HCT116 (cell line): ENCODE measurements at regions not wholly inside any gene's neighbourhood (a gene's known extent, or its start where the extent isn't known, plus 50 kb on each side); places are given as distances from the start of the nearest gene placed in this dataset.

Experiments used
- ATAC-seq: fragments of 200-7000 bp; cut with Tn5 transposase; 2 replicates; pipeline ENCODE4 v1.9.1; 2020; ENCODE audit warnings: mild to moderate bottlenecking, moderate library complexity
- BruUV-seq: library from RNA; stranded (reverse); fragments of 400-500 nt; replicated peaks from 2 replicates; lab custom pipeline; 2021; lab: Mats Ljungman, UMichigan
- CTCF ChIA-PET: fragments of 300-600 bp; sonication (Branson Sonifier 250); formaldehyde crosslinking; loops from one replicate; lab custom pipeline; 2021; ENCODE audit warnings: antibody characterized with exemption; lab: Charles Lee
- POLR2A ChIA-PET: fragments of 300-600, 350-600 bp; sonication (Branson Sonifier 250); formaldehyde crosslinking; loops from one replicate; lab custom pipeline; 2021; ENCODE audit warnings: antibody characterized with exemption; lab: Charles Lee
- RAD21 ChIA-PET, 2 experiments: fragments of 300-600 bp; sonication (Branson Sonifier 250); formaldehyde crosslinking; loops; one replicate each; lab custom pipeline; 2023; ENCODE audit warnings: low total read pairs in 2 of 2; ENCODE audit not compliant: uncharacterized antibody in 2 of 2, unreplicated experiment in 2 of 2, low non-redundant PET in 1 of 2; lab: Charles Lee
- DNase-seq: peaks from one replicate; pipeline ENCODE4 v3.0.0-alpha.2; 2010; ENCODE audit warnings: low read depth, low spot score
- H2AFZ ChIP-seq: fragments of 200-600 bp; shearing (Covaris generic), sonication (generic); 2 replicates; pipeline ENCODE4 v1.6.1; 2017; ENCODE audit warnings: low read depth, mixed run types, mixed read lengths, antibody characterized with exemption, low read length; ENCODE audit not compliant: poor library complexity, severe bottlenecking
- H3K27ac ChIP-seq: 2 replicates; pipeline ENCODE4 v1.5.1; 2012; ENCODE audit warnings: low read depth, low read length
- H3K27me3 ChIP-seq: fragments of 200-600 bp; sonication (generic); 2 replicates; pipeline ENCODE4 v1.6.1; 2016; ENCODE audit warnings: mixed run types, low read length, mixed read lengths; ENCODE audit not compliant: insufficient read depth
- H3K36me3 ChIP-seq, 2 experiments: fragments of 200-500 bp in 1 of 2; fragments of 200-600 bp in 1 of 2; sonication (Bioruptor generic) in 1 of 2; sonication (generic) in 1 of 2; 2 replicates each; pipeline versions ENCODE4 v1.5.1 to v1.6.1; 2014 to 2016; ENCODE audit warnings: low read length in 2 of 2, inconsistent platforms in 1 of 2, mixed read lengths in 1 of 2, mixed run types in 1 of 2; ENCODE audit not compliant: insufficient read depth in 2 of 2, control insufficient read depth in 1 of 2
- H3K4me1 ChIP-seq, 2 experiments: fragments of 200-600 bp in 1 of 2; sonication (generic) in 1 of 2; 2 replicates each; pipeline versions ENCODE4 v1.5.1 to v1.6.1; 2012 to 2017; ENCODE audit warnings: low read length in 2 of 2, inconsistent platforms in 1 of 2, mild to moderate bottlenecking in 1 of 2, mixed read lengths in 1 of 2, mixed run types in 1 of 2, moderate library complexity in 1 of 2; ENCODE audit not compliant: insufficient read depth in 2 of 2, control insufficient read depth in 1 of 2
- H3K4me2 ChIP-seq: fragments of 200-600 bp; sonication (generic); 2 replicates; pipeline ENCODE4 v1.6.1; 2017; ENCODE audit warnings: mixed run types, low read length, mixed read lengths
- H3K4me3 ChIP-seq, 2 experiments: fragments of 200-600 bp in 1 of 2; sonication (generic) in 1 of 2; replicated peaks in 1 of 2; 2 replicates each; pipeline ENCODE4 v1.5.1; 2011 to 2016; ENCODE audit warnings: low read length in 2 of 2, control low read depth in 1 of 2, low read depth in 1 of 2, mild to moderate bottlenecking in 1 of 2, mixed read lengths in 1 of 2, mixed run types in 1 of 2
- H3K79me2 ChIP-seq: fragments of 200-600 bp; sonication (generic); 2 replicates; pipeline ENCODE4 v1.6.1; 2017; ENCODE audit warnings: mild to moderate bottlenecking, mixed run types, low read length, moderate library complexity, mixed read lengths; ENCODE audit not compliant: insufficient read depth
- H3K9ac ChIP-seq: fragments of 200-600 bp; sonication (generic); 2 replicates; pipeline ENCODE4 v1.6.1; 2016; ENCODE audit warnings: low read length, mixed read lengths
- H3K9me2 ChIP-seq: fragments of 200-600 bp; sonication (generic), shearing (Covaris generic); 2 replicates; pipeline ENCODE4 v1.6.1; 2017; ENCODE audit warnings: mixed run types, mild to moderate bottlenecking, moderate library complexity; ENCODE audit not compliant: insufficient read depth
- H3K9me3 ChIP-seq, 2 experiments: fragments of 200-500 bp in 1 of 2; fragments of 200-600 bp in 1 of 2; sonication (Bioruptor generic) in 1 of 2; sonication (generic) in 1 of 2; 2 replicates each; pipeline ENCODE4 v1.6.1; 2014 to 2017; ENCODE audit warnings: low read length in 2 of 2, mixed read lengths in 2 of 2, inconsistent platforms in 1 of 2, low read depth in 1 of 2, mild to moderate bottlenecking in 1 of 2, mixed run types in 1 of 2, moderate library complexity in 1 of 2; ENCODE audit not compliant: control insufficient read depth in 1 of 2, insufficient read depth in 1 of 2
- H4K20me1 ChIP-seq: fragments of 200-600 bp; sonication (generic), shearing (Covaris generic); 2 replicates; pipeline ENCODE4 v1.6.1; 2017; ENCODE audit warnings: mixed run types, mild to moderate bottlenecking, moderate library complexity; ENCODE audit not compliant: insufficient read depth
- CEBPB ChIP-seq: IDR thresholded peaks from 2 replicates; pipeline ENCODE4 v1.6.1; 2012; ENCODE audit warnings: low read depth
- ELF1 ChIP-seq: IDR thresholded peaks from 2 replicates; pipeline ENCODE4 v1.6.1; 2012; ENCODE audit warnings: low read depth, borderline replicate concordance
- EZH2phosphoT487 ChIP-seq: fragments of 200-600 bp; IDR thresholded peaks from 2 replicates; pipeline ENCODE4 v1.6.1; 2018; ENCODE audit warnings: antibody characterized with exemption, borderline replicate concordance
- FOSL1 ChIP-seq: IDR thresholded peaks from 2 replicates; pipeline ENCODE4 v1.6.1; 2012; ENCODE audit warnings: low read depth
- POLR2AphosphoS5 ChIP-seq: IDR thresholded peaks from 2 replicates; pipeline ENCODE4 v1.6.1; 2011; ENCODE audit warnings: mild to moderate bottlenecking, low read depth, low read length, moderate library complexity
- RAD21 ChIP-seq: IDR thresholded peaks from 2 replicates; pipeline ENCODE4 v1.6.1; 2012; ENCODE audit warnings: low read depth, mild to moderate bottlenecking
- SP1 ChIP-seq: IDR thresholded peaks from 2 replicates; pipeline ENCODE4 v1.6.1; 2012; ENCODE audit warnings: low read depth
- YY1 ChIP-seq: IDR thresholded peaks from 2 replicates; pipeline ENCODE4 v1.6.1; 2011; ENCODE audit warnings: low read length, low read depth, moderate library complexity, mild to moderate bottlenecking; ENCODE audit not compliant: insufficient replicate concordance; ENCODE audit errors: extremely low read depth
- intact Hi-C: fragments of 100-400 bp; cut with micrococcal nuclease; formaldehyde crosslinking; loops from 2 replicates; pipeline ENCODE4 v1.10.0; 2022
- TF ChIP-seq, protein P1 (sequence below): IDR thresholded peaks from 2 replicates; pipeline ENCODE4 v1.6.1; 2012
- TF ChIP-seq, protein P2 (sequence below), 3 experiments: fragments of 200-600 bp in 1 of 3; sonication (generic) in 1 of 3; IDR thresholded peaks in 2 of 3; conservative IDR thresholded peaks in 1 of 3; 2 replicates each; pipeline ENCODE4 v1.5.1; 2012 to 2017; ENCODE audit warnings: low read depth in 2 of 3, low read length in 2 of 3, antibody characterized with exemption in 1 of 3, borderline replicate concordance in 1 of 3, control low read depth in 1 of 3, mild to moderate bottlenecking in 1 of 3, mixed read lengths in 1 of 3, mixed run types in 1 of 3, moderate library complexity in 1 of 3; ENCODE audit not compliant: insufficient read depth in 1 of 3
- TF ChIP-seq, protein P3 (sequence below): IDR thresholded peaks from 2 replicates; pipeline ENCODE4 v1.6.1; 2012
- TF ChIP-seq, protein P4 (sequence below): IDR thresholded peaks from 2 replicates; pipeline ENCODE4 v1.6.1; 2012; ENCODE audit warnings: low read depth

DNA sequence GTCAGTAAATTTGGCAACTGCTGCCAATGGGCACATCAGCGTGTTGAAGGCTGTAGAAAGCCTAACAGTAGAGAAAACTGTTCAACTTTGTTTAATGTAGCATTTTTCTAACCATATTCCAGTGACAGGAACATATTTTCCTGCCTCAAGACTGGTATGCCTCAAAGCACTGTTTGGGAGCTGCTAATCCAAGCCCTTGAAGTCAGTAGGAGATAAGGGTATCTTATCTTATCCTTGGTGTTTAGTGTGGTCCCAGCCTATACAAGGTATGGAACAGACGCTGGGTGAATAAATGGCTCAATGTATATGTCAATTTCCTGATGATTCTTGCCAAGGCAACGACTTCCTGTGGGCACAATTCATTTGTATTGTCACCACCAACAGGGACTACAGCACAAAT is 97.5 kb upstream of the CREB5 start:
- intact Hi-C loops, result no loop called here
- no TSS peak for BruUV-seq
- Histone ChIP-seq H3K4me1 (no peaks in the 10 kb centered on the region), H3K9me3 (no peaks in the 10 kb centered on the region), H3K27ac (no peak overlapping the region), H3K27me3 (peaks cover 61% of the 10 kb centered on the region), H3K9me2 (no peaks in the 10 kb centered on the region), H4K20me1 (no peaks in the 10 kb centered on the region), H3K79me2 (no peaks in the 10 kb centered on the region), H3K4me3 (no peak overlapping the region), H3K36me3 (no peaks in the 10 kb centered on the region), H3K4me2 (no peak overlapping the region), H2AFZ (no peak overlapping the region), H3K9ac (no peak overlapping the region)
- ATAC-seq (no peak), DNase-seq (no peak)
- no peak for TF ChIP-seq POLR2AphosphoS5
- no peak for TF ChIP-seq FOSL1
- ChIA-PET POLR2A (no interaction called here), RAD21 (no interaction called here), CTCF (no interaction called here)

DNA sequence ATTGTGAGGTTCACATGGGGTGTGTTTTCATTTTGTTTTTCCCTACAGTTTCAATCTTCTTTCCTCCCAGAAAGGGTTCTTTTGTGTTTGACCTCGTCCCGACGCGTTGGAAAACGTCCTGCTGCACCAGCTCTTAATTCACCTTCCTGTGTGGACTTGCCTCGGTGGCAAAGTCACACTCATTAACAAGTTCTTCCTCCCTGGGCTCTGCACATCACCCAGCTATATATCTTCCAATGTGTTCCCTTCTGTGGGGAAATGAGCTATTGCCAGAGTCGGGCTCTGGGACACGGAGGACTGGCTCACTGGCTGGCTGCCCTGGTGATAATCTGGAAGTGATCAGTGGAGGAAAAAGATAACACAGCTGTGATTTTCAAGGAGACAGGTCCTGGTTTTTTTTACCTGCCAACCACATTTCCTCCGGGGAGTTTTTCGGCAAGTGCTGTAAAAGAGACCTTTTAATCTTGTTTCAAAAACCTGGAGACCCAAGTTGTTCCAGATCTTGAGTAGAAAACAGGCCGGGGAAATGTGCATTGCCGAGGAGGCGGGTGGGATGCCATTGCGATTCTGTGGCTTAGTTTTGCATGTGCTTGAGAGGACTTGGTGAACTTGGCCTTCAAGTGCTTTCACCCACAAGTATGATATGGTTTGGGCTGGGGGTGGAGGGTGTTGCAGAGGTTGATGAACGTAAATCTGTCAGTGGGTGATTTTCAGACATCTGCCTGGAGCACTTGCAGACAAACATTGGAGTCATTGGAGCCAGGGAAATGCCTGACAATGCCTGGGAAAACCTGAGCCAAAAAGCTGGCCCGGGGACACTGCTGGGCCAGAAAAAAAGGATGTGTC is 96.5 kb upstream of the CREB5 start:
- RAD21 ChIA-PET, result no interaction called here
- H3K4me3 ChIP-seq, result no peak overlapping the region
- TF ChIP-seq, protein P1, sequence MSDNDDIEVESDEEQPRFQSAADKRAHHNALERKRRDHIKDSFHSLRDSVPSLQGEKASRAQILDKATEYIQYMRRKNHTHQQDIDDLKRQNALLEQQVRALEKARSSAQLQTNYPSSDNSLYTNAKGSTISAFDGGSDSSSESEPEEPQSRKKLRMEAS, result no peak
- TF ChIP-seq YY1, result no peak
- TF ChIP-seq RAD21, result no peak
- TF ChIP-seq CEBPB, result no peak
- TF ChIP-seq, protein P2, sequence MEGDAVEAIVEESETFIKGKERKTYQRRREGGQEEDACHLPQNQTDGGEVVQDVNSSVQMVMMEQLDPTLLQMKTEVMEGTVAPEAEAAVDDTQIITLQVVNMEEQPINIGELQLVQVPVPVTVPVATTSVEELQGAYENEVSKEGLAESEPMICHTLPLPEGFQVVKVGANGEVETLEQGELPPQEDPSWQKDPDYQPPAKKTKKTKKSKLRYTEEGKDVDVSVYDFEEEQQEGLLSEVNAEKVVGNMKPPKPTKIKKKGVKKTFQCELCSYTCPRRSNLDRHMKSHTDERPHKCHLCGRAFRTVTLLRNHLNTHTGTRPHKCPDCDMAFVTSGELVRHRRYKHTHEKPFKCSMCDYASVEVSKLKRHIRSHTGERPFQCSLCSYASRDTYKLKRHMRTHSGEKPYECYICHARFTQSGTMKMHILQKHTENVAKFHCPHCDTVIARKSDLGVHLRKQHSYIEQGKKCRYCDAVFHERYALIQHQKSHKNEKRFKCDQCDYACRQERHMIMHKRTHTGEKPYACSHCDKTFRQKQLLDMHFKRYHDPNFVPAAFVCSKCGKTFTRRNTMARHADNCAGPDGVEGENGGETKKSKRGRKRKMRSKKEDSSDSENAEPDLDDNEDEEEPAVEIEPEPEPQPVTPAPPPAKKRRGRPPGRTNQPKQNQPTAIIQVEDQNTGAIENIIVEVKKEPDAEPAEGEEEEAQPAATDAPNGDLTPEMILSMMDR (IDR thresholded peaks at IDR 0.05 in 2 of 3, conservative IDR thresholded peaks at IDR 0.05 in 1 of 3; ENCODE audit: borderline replicate concordance in 1 of 3, insufficient read depth in 1 of 3, low read depth in 2 of 3, low read length in 2 of 3), result no peak
- TF ChIP-seq EZH2phosphoT487, result no peak
- TF ChIP-seq SP1, result no peak
- no peak for TF ChIP-seq ELF1
- TF ChIP-seq, protein P3, sequence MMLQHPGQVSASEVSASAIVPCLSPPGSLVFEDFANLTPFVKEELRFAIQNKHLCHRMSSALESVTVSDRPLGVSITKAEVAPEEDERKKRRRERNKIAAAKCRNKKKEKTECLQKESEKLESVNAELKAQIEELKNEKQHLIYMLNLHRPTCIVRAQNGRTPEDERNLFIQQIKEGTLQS, result no peak
- TF ChIP-seq, protein P4, sequence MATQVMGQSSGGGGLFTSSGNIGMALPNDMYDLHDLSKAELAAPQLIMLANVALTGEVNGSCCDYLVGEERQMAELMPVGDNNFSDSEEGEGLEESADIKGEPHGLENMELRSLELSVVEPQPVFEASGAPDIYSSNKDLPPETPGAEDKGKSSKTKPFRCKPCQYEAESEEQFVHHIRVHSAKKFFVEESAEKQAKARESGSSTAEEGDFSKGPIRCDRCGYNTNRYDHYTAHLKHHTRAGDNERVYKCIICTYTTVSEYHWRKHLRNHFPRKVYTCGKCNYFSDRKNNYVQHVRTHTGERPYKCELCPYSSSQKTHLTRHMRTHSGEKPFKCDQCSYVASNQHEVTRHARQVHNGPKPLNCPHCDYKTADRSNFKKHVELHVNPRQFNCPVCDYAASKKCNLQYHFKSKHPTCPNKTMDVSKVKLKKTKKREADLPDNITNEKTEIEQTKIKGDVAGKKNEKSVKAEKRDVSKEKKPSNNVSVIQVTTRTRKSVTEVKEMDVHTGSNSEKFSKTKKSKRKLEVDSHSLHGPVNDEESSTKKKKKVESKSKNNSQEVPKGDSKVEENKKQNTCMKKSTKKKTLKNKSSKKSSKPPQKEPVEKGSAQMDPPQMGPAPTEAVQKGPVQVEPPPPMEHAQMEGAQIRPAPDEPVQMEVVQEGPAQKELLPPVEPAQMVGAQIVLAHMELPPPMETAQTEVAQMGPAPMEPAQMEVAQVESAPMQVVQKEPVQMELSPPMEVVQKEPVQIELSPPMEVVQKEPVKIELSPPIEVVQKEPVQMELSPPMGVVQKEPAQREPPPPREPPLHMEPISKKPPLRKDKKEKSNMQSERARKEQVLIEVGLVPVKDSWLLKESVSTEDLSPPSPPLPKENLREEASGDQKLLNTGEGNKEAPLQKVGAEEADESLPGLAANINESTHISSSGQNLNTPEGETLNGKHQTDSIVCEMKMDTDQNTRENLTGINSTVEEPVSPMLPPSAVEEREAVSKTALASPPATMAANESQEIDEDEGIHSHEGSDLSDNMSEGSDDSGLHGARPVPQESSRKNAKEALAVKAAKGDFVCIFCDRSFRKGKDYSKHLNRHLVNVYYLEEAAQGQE, result no peak

More for the DNA sequence above, 96.5 kb upstream of the CREB5 start:
- no peaks in the 10 kb centered on the region for H3K4me1 ChIP-seq
- no peaks in the 10 kb centered on the region for H4K20me1 ChIP-seq
- peaks cover 51% of the 10 kb centered on the region for H3K27me3 ChIP-seq
- intact Hi-C loops, result no loop called here
- H3K9me3 ChIP-seq, result no peaks in the 10 kb centered on the region
- H3K9ac ChIP-seq, result no peak overlapping the region
- no TSS peak for BruUV-seq
- no peak for DNase-seq
- H3K4me2 ChIP-seq, result no peak overlapping the region
- no peak for ATAC-seq
- H3K79me2 ChIP-seq, result no peaks in the 10 kb centered on the region
- no peak overlapping the region for H2AFZ ChIP-seq
- ChIA-PET POLR2A (no interaction called here), CTCF (no interaction called here)
- H3K36me3 ChIP-seq, result no peaks in the 10 kb centered on the region
- H3K27ac ChIP-seq, result no peak overlapping the region
- H3K9me2 ChIP-seq, result no peaks in the 10 kb centered on the region
